ENCODE measurements at regions not wholly inside any gene's neighbourhood (a gene's known extent, or its start where the extent isn't known, plus 50 kb on each side); places are given as distances from the start of the nearest gene placed in this dataset.

- no peaks in the 10 kb centered on the region for H3K4me1 ChIP-seq (ENCODE audit: control insufficient read depth in 2 of 2, insufficient read depth in 1 of 2, low read depth in 1 of 2, low read length in 2 of 2)
- no peak overlapping the region for H4K91ac ChIP-seq (ENCODE audit: low read depth, low read length, poor library complexity)
- H3K18ac ChIP-seq (ENCODE audit: low read length) = no peak overlapping the region
- no peak overlapping the region for H2BK5ac ChIP-seq (ENCODE audit: low read length)
- H2AK5ac ChIP-seq (ENCODE audit: low read depth, low read length) = no peak overlapping the region
- H4K8ac ChIP-seq (ENCODE audit: low read depth, low read length) = no peak overlapping the region
- H2BK12ac ChIP-seq (ENCODE audit: low read length) = no peak overlapping the region
- H3K4me2 ChIP-seq (ENCODE audit: insufficient read depth, low read length, poor library complexity, severe bottlenecking) = no peak overlapping the region
- H2BK120ac ChIP-seq (ENCODE audit: low read depth, low read length) = no peak overlapping the region
- no peak overlapping the region for H3K9ac ChIP-seq (ENCODE audit: low read depth, low read length, poor library complexity)
- no peak overlapping the region for H3K4me3 ChIP-seq (ENCODE audit: low read length in 2 of 2)
- H3K79me1 ChIP-seq (ENCODE audit: low read depth, low read length) = no peaks in the 10 kb centered on the region
- DNase-seq (ENCODE audit: low spot score) = no peak
- H2AFZ ChIP-seq (ENCODE audit: low read length) = no peak overlapping the region
- H3K27ac ChIP-seq (replicated peaks; ENCODE audit: low read length) = no peak overlapping the region
- H3K4ac ChIP-seq (ENCODE audit: low read length) = no peak overlapping the region
- no peak overlapping the region for H3K14ac ChIP-seq (ENCODE audit: low read length)
- peaks cover 0 to 9% of the 10 kb centered on the region in 2 donors for H3K9me3 ChIP-seq (replicated peaks in 1 of 2; ENCODE audit: control insufficient read depth in 2 of 2, insufficient read depth in 1 of 2, low read depth in 1 of 2, low read length in 2 of 2)
- H3K23ac ChIP-seq (ENCODE audit: low read depth, low read length, poor library complexity) = no peak overlapping the region
- H2BK15ac ChIP-seq (ENCODE audit: low read length) = no peak overlapping the region
- H3K27me3 ChIP-seq (ENCODE audit: control insufficient read depth in 3 of 3, insufficient read depth in 3 of 3, low read depth in 1 of 3, low read length in 3 of 3) = no peaks in the 10 kb centered on the region
- WGBS, 2 donors (ENCODE audit: extremely low coverage in 2 of 2, insufficient read length in 2 of 2, insufficient replicate concordance in 1 of 2) = no CpG with 5 or more reads among the region's 2 CpGs
- no peaks in the 10 kb centered on the region for H3K36me3 ChIP-seq (replicated peaks in 1 of 2; ENCODE audit: control insufficient read depth in 2 of 2, insufficient read depth in 2 of 2, low read length in 2 of 2)
Measured at GRCh38 chr2:103327386-103327785, 565.6 kb downstream of the TMEM182 start.

- no CpG with 5 or more reads among the region's 2 CpGs for WGBS, 2 donors (ENCODE audit: extremely low coverage in 2 of 2, insufficient read length in 2 of 2, insufficient replicate concordance in 1 of 2)
- Histone ChIP-seq H3K9me3 (replicated peaks in 1 of 2; ENCODE audit: control insufficient read depth in 2 of 2, insufficient read depth in 1 of 2, low read depth in 1 of 2, low read length in 2 of 2) (peaks cover 0 to 3% of the 10 kb centered on the region in 2 donors), H3K4me2 (ENCODE audit: insufficient read depth, low read length, poor library complexity, severe bottlenecking) (no peak overlapping the region), H3K18ac (ENCODE audit: low read length) (no peak overlapping the region), H2BK15ac (ENCODE audit: low read length) (no peak overlapping the region), H2BK12ac (ENCODE audit: low read length) (no peak overlapping the region), H2BK120ac (ENCODE audit: low read depth, low read length) (no peak overlapping the region), H3K4me3 (ENCODE audit: low read length in 2 of 2) (no peak overlapping the region), H3K36me3 (replicated peaks in 1 of 2; ENCODE audit: control insufficient read depth in 2 of 2, insufficient read depth in 2 of 2, low read length in 2 of 2) (no peaks in the 10 kb centered on the region), H3K4ac (ENCODE audit: low read length) (no peak overlapping the region), H3K9ac (ENCODE audit: low read depth, low read length, poor library complexity) (no peak overlapping the region), H4K91ac (ENCODE audit: low read depth, low read length, poor library complexity) (no peak overlapping the region), H3K27ac (replicated peaks; ENCODE audit: low read length) (no peak overlapping the region), H3K23ac (ENCODE audit: low read depth, low read length, poor library complexity) (no peak overlapping the region), H2BK5ac (ENCODE audit: low read length) (no peak overlapping the region), H3K79me1 (ENCODE audit: low read depth, low read length) (no peaks in the 10 kb centered on the region), H2AK5ac (ENCODE audit: low read depth, low read length) (no peak overlapping the region), H3K27me3 (ENCODE audit: control insufficient read depth in 3 of 3, insufficient read depth in 3 of 3, low read depth in 1 of 3, low read length in 3 of 3) (no peaks in the 10 kb centered on the region), H4K8ac (ENCODE audit: low read depth, low read length) (no peak overlapping the region), H3K14ac (ENCODE audit: low read length) (no peak overlapping the region), H2AFZ (ENCODE audit: low read length) (no peak overlapping the region), H3K4me1 (ENCODE audit: control insufficient read depth in 2 of 2, insufficient read depth in 1 of 2, low read depth in 1 of 2, low read length in 2 of 2) (no peaks in the 10 kb centered on the region)
- DNase-seq (ENCODE audit: low spot score) = no peak
Measured at GRCh38 chr2:103327966-103328365, 566.1 kb downstream of the TMEM182 start.

GRCh38 chr2:103335403-103335802 lies 573.6 kb downstream of the TMEM182 start:
- no peak overlapping the region for H2BK5ac ChIP-seq (ENCODE audit: low read length)
- no peak overlapping the region for H2BK12ac ChIP-seq (ENCODE audit: low read length)
- H3K23ac ChIP-seq (ENCODE audit: low read depth, low read length, poor library complexity) = no peak overlapping the region
- H3K9me3 ChIP-seq (replicated peaks in 1 of 2; ENCODE audit: control insufficient read depth in 2 of 2, insufficient read depth in 1 of 2, low read depth in 1 of 2, low read length in 2 of 2) = peaks cover 0 to 4% of the 10 kb centered on the region in 2 donors
- H2AK5ac ChIP-seq (ENCODE audit: low read depth, low read length) = no peak overlapping the region
- H3K18ac ChIP-seq (ENCODE audit: low read length) = no peak overlapping the region
- WGBS, 2 donors (ENCODE audit: extremely low coverage in 2 of 2, insufficient read length in 2 of 2, insufficient replicate concordance in 1 of 2) = no CpG with 5 or more reads among the region's 2 CpGs
- DNase-seq (ENCODE audit: low spot score) = no peak
- peaks cover 0 to 2% of the 10 kb centered on the region in 2 donors for H3K4me1 ChIP-seq (ENCODE audit: control insufficient read depth in 2 of 2, insufficient read depth in 1 of 2, low read depth in 1 of 2, low read length in 2 of 2)
- no peak overlapping the region for H3K27ac ChIP-seq (replicated peaks; ENCODE audit: low read length)
- H3K4me2 ChIP-seq (ENCODE audit: insufficient read depth, low read length, poor library complexity, severe bottlenecking) = no peak overlapping the region
- H2BK15ac ChIP-seq (ENCODE audit: low read length) = no peak overlapping the region
- no peak overlapping the region for H3K4me3 ChIP-seq (ENCODE audit: low read length in 2 of 2)
- no peaks in the 10 kb centered on the region for H3K79me1 ChIP-seq (ENCODE audit: low read depth, low read length)
- H3K36me3 ChIP-seq (replicated peaks in 1 of 2; ENCODE audit: control insufficient read depth in 2 of 2, insufficient read depth in 2 of 2, low read length in 2 of 2) = no peaks in the 10 kb centered on the region
- H3K27me3 ChIP-seq (ENCODE audit: control insufficient read depth in 3 of 3, insufficient read depth in 3 of 3, low read depth in 1 of 3, low read length in 3 of 3) = no peaks in the 10 kb centered on the region
- H4K91ac ChIP-seq (ENCODE audit: low read depth, low read length, poor library complexity) = no peak overlapping the region
- no peak overlapping the region for H2AFZ ChIP-seq (ENCODE audit: low read length)
- no peak overlapping the region for H2BK120ac ChIP-seq (ENCODE audit: low read depth, low read length)
- H3K4ac ChIP-seq (ENCODE audit: low read length) = no peak overlapping the region
- no peak overlapping the region for H3K14ac ChIP-seq (ENCODE audit: low read length)
- no peak overlapping the region for H4K8ac ChIP-seq (ENCODE audit: low read depth, low read length)
- H3K9ac ChIP-seq (ENCODE audit: low read depth, low read length, poor library complexity) = no peak overlapping the region

- Histone ChIP-seq H3K14ac (ENCODE audit: low read length) (no peak overlapping the region), H2BK5ac (ENCODE audit: low read length) (no peak overlapping the region), H3K4me3 (ENCODE audit: low read length in 2 of 2) (no peak overlapping the region), H2BK15ac (ENCODE audit: low read length) (no peak overlapping the region), H3K4me2 (ENCODE audit: insufficient read depth, low read length, poor library complexity, severe bottlenecking) (no peak overlapping the region), H3K27me3 (ENCODE audit: control insufficient read depth in 3 of 3, insufficient read depth in 3 of 3, low read depth in 1 of 3, low read length in 3 of 3) (no peaks in the 10 kb centered on the region), H2BK12ac (ENCODE audit: low read length) (no peak overlapping the region), H4K91ac (ENCODE audit: low read depth, low read length, poor library complexity) (no peak overlapping the region), H3K4me1 (ENCODE audit: control insufficient read depth in 2 of 2, insufficient read depth in 1 of 2, low read depth in 1 of 2, low read length in 2 of 2) (peaks cover 0 to 2% of the 10 kb centered on the region in 2 donors), H3K18ac (ENCODE audit: low read length) (no peak overlapping the region), H2AK5ac (ENCODE audit: low read depth, low read length) (no peak overlapping the region), H4K8ac (ENCODE audit: low read depth, low read length) (no peak overlapping the region), H2AFZ (ENCODE audit: low read length) (no peak overlapping the region), H3K27ac (replicated peaks; ENCODE audit: low read length) (no peak overlapping the region), H3K4ac (ENCODE audit: low read length) (no peak overlapping the region), H3K9ac (ENCODE audit: low read depth, low read length, poor library complexity) (no peak overlapping the region), H3K9me3 (replicated peaks in 1 of 2; ENCODE audit: control insufficient read depth in 2 of 2, insufficient read depth in 1 of 2, low read depth in 1 of 2, low read length in 2 of 2) (peaks cover 0 to 8% of the 10 kb centered on the region in 2 donors), H2BK120ac (ENCODE audit: low read depth, low read length) (no peak overlapping the region), H3K36me3 (replicated peaks in 1 of 2; ENCODE audit: control insufficient read depth in 2 of 2, insufficient read depth in 2 of 2, low read length in 2 of 2) (no peaks in the 10 kb centered on the region), H3K23ac (ENCODE audit: low read depth, low read length, poor library complexity) (no peak overlapping the region), H3K79me1 (ENCODE audit: low read depth, low read length) (no peaks in the 10 kb centered on the region)
- WGBS, 2 donors (ENCODE audit: extremely low coverage in 2 of 2, insufficient read length in 2 of 2, insufficient replicate concordance in 1 of 2) = no CpG with 5 or more reads among the region's 1 CpG
- no peak for DNase-seq (ENCODE audit: low spot score)
Measured at GRCh38 chr2:103338819-103339218, 577.0 kb downstream of the TMEM182 start.

Measured in neuronal stem cell (in vitro differentiated cells).